ENCODE measurements at regions not wholly inside any gene's neighbourhood (a gene's known extent, or its start where the extent isn't known, plus 50 kb on each side); places are given as distances from the start of the nearest gene placed in this dataset.

DNA sequence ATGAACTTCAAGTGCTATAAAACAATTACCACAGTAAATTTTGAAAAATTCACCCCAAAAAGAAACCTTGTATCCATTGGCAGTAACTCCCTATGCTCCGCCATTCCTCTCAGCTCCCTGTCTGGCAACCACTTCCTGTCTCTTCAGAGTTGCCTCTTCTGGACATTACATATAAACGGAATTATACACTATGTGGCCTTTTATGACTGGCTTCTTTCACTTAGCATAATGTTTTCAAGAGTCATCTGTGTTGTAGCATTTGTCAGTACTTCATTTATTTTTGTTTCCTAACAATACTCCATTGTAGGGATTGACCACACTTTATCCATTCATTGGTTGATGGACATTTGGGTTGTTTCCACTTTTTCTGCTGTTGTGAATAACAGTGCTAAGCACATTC, 50.1 kb downstream of the CEP43 start:
- no peak for DNase-seq

DNA sequence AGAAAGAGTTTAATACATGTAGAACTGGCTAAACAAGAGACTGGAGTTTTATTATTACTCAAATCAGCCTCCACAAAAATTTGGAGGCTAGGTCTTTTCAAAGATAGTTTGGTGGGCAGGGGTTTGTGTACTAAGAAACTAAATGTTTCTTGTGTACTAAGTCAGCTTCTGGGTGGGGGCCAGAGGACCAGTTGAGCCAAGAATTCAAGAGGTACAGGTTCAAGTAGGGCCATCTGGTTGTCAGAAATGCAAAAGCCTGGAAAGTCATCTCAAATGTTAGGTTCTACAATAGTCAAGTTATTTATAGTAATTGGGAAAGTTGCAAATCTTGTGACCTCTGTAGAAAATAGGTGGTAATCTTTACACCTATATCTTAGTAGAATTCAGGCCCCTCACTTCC, 51.7 kb downstream of the CEP43 start:
- no peak for DNase-seq

DNA sequence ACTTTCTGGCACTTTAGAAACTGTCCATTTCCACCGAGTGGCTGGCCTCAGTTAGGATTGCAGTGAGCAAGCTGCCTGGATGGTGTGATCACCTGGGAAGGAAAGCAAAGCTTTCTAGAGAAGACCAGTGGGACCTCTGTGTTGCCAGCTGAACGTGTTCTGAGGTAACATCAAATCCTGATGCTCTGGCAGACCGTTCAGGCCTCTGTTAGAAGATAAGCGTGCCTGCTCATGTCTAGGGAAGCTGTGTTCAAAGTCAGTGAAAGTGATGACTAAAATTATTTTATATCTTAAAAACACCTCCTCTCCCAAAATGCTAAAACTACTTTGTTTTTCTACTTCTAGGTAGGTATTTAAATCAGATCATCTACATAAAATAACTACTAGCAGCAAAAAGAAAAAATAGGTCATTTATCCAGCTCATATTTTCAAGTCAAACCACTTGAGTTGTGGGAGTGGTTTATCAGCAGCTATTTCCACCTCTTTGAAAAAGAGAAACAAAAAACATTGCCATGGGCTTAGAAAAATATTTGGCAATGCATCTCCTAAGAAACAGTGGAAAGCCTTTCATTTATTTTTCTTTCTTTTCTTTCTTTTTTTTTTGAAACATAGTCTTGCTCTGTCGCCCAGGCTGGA, 54.8 kb downstream of the CEP43 start:
- DNase-seq = no peak

DNA sequence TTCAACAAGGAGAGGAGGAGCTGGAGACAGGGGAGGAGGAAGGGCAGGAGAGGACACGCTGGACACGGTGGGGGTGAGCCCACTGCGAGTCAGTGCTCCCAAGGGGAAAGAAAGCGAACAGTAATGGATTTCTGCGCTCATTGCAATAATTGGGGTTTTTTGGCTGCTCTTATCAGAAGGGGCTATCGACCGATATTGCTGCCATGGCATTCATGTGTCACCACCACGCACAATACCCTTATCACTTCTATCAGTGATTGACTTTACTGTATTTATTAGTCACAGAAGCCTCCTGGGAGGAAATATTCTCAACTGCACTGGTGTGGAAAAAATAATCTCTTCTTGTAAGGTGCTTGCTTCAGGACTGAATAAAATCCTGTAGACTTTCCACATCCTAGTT, 55.8 kb downstream of the CEP43 start:
- peak in 1 of 5 experiments; percentile 10 for DNase-seq

DNA sequence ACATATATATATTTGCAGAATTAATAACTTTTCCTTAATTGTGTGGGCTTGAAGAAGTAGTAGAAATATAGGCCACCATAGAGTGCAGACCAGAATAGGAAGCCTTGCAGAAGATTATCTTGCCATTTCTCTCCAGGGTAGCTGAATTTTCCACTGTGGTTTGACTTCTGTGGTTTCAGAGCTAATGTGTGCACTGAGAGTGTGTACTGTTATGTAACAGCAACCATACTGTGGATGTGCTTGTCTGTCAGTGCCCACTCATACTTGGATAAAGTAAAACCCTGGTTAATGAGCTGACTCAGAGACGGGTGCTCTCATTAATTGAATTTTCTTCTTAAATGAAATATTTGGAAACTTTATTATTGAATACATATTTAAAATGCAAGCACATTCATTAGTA, 57.2 kb downstream of the CEP43 start:
- DNase-seq = peak in 2 of 5 experiments; percentile 55 to 73

DNA sequence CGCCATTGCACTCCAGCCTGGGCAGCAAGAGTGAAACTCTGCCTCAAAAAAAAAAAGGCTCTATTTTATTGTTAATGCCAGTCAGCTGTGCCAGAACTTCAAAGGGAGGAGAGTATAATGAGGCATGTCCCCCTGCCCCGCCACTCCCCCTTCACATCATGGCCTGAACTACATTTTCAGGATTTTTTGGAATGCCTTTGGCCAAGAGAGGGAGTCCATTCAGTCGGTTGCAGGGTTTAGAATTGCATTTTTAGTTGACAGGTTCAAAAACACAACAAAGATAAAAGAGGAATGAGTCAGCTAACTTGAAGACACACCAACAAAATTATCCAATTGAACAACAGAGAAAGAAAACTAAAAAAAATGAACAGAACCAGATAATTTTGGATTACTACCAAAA, 59.1 kb downstream of the CEP43 start:
- DNase-seq = no peak

All from T-helper 2 cell (primary cell).